K562 (cell line): ENCODE measurements at regions not wholly inside any gene's neighbourhood (a gene's known extent, or its start where the extent isn't known, plus 50 kb on each side); places are given as distances from the start of the nearest gene placed in this dataset.

Experiments used
- ATAC-seq: fragments of 200-7000 bp; cut with Tn5 transposase; 3 replicates; pipeline ENCODE4 v1.9.1; 2020; ENCODE audit warnings: moderate library complexity
- BruUV-seq: library from RNA; stranded (reverse); fragments of 400-500 nt; replicated peaks from 2 replicates; lab custom pipeline; 2021; lab: Mats Ljungman, UMichigan
- CTCF ChIA-PET: fragments of 300-600 bp; formaldehyde crosslinking; extraction: SDS; loops from one replicate; lab custom pipeline; 2021; ENCODE audit warnings: low intra/inter-chr PET ratio; lab: Yijun Ruan, JAX
- POLR2A ChIA-PET: fragments of 300-600, 350-650 bp; sonication (Branson Sonifier 250); formaldehyde crosslinking; extraction: SDS; loops from one replicate; lab custom pipeline; 2021; ENCODE audit warnings: antibody characterized with exemption, inconsistent platforms; lab: Yijun Ruan, JAX
- DNase-seq, 4 experiments: peaks; one replicate each; pipeline versions ENCODE4 v3.0.0 to v3.0.0-alpha.2; 2011 to 2018; ENCODE audit warnings: low spot score in 3 of 4, mixed read lengths in 3 of 4; ENCODE audit errors: extremely low read depth in 1 of 4
- FAIRE-seq: peaks from 2 replicates; lab custom pipeline; 2011; peaks lifted over from hg19 to GRCh38; lab: Jason Lieb, UNC
- H2AFZ ChIP-seq: 2 replicates; pipeline ENCODE4 v1.6.0; 2011; ENCODE audit warnings: low read depth, low read length, control low read depth, inconsistent platforms
- H3K27ac ChIP-seq: fragments of 200-600 bp; 3 replicates; pipeline ENCODE4 v1.8.0; 2011; ENCODE audit warnings: low read depth, mild to moderate bottlenecking, control low read depth, inconsistent platforms, low read length, moderate library complexity, mixed read lengths; ENCODE audit errors: extremely low read depth
- H3K27me3 ChIP-seq, 2 experiments: fragments of 300-600 bp in 1 of 2; 2 replicates in 1 of 2; 3 replicates in 1 of 2; pipeline versions ENCODE4 v1.6.0 to v1.8.0; 2011; ENCODE audit warnings: inconsistent platforms in 2 of 2, low read length in 2 of 2, mild to moderate bottlenecking in 1 of 2, mixed read lengths in 1 of 2, moderate library complexity in 1 of 2; ENCODE audit not compliant: control insufficient read depth in 2 of 2, insufficient read depth in 2 of 2
- H3K36me3 ChIP-seq: fragments of 300-600 bp; 3 replicates; pipeline ENCODE4 v1.8.0; 2011; ENCODE audit warnings: mild to moderate bottlenecking, low read length, inconsistent platforms; ENCODE audit not compliant: control insufficient read depth, insufficient read depth
- H3K4me1 ChIP-seq, 2 experiments: fragments of 200-600 bp in 1 of 2; replicated peaks in 1 of 2; 2 replicates in 1 of 2; 3 replicates in 1 of 2; pipeline versions ENCODE4 v1.5.1 to v1.8.0; 2011; ENCODE audit warnings: inconsistent platforms in 2 of 2, low read length in 2 of 2, mild to moderate bottlenecking in 1 of 2, mixed read lengths in 1 of 2, moderate library complexity in 1 of 2; ENCODE audit not compliant: control insufficient read depth in 2 of 2, insufficient read depth in 2 of 2
- H3K4me2 ChIP-seq: 2 replicates; pipeline ENCODE4 v1.6.1; 2011; ENCODE audit warnings: low read length, control low read depth, inconsistent platforms, mixed read lengths; ENCODE audit not compliant: insufficient read depth
- H3K4me3 ChIP-seq: fragments of 200-600 bp; sonication (generic), shearing (Covaris generic); 2 replicates; pipeline ENCODE4 v1.5.1; 2016; ENCODE audit warnings: control low read depth, inconsistent platforms
- H3K79me2 ChIP-seq: fragments of 200-600 bp; 3 replicates; pipeline ENCODE4 v1.8.0; 2011; ENCODE audit warnings: low read length, inconsistent platforms; ENCODE audit not compliant: control insufficient read depth, insufficient read depth
- H3K9ac ChIP-seq, 2 experiments: 2 replicates each; pipeline versions ENCODE4 v1.6.0 to v1.6.1; 2011; ENCODE audit warnings: low read depth in 2 of 2, low read length in 2 of 2, control low read depth in 1 of 2, inconsistent platforms in 1 of 2, mild to moderate bottlenecking in 1 of 2, mixed read lengths in 1 of 2; ENCODE audit not compliant: insufficient read depth in 1 of 2
- H3K9me1 ChIP-seq: one replicate; pipeline ENCODE4 v1.6.0; 2011; ENCODE audit warnings: inconsistent platforms, mild to moderate bottlenecking, low read length, moderate library complexity; ENCODE audit not compliant: control insufficient read depth, insufficient read depth
- H3K9me3 ChIP-seq: replicated peaks from 2 replicates; pipeline ENCODE4 v1.5.1; 2011; ENCODE audit warnings: low read depth, low read length, inconsistent platforms; ENCODE audit not compliant: control insufficient read depth, insufficient read depth
- H4K20me1 ChIP-seq: replicated peaks from 2 replicates; pipeline ENCODE4 v1.6.1; 2011; ENCODE audit warnings: low read length, inconsistent platforms, mixed read lengths; ENCODE audit not compliant: control insufficient read depth, insufficient read depth
- ARHGAP35 ChIP-seq: fragments of 450-650 bp; IDR thresholded peaks from 2 replicates; pipeline ENCODE4 v1.6.1; 2018; ENCODE audit not compliant: partially characterized antibody
- BRD9 ChIP-seq: fragments of 450-650 bp; IDR thresholded peaks from 2 replicates; pipeline ENCODE4 v1.6.1; 2018; ENCODE audit warnings: low read depth; ENCODE audit not compliant: partially characterized antibody
- EP300 ChIP-seq: IDR thresholded peaks from 2 replicates; pipeline ENCODE4 v1.6.1; 2012; ENCODE audit warnings: low read length, improper control_type of control experiment
- NFIC ChIP-seq: fragments of 450-650 bp; IDR thresholded peaks from 2 replicates; pipeline ENCODE4 v1.6.1; 2017; ENCODE audit warnings: mild to moderate bottlenecking, inconsistent platforms
- RFX5 ChIP-seq: IDR thresholded peaks from 2 replicates; pipeline ENCODE4 v1.6.1; 2011; ENCODE audit warnings: low read depth, mild to moderate bottlenecking, improper control_type of control experiment, low read length
- SETDB1 ChIP-seq: IDR thresholded peaks from one replicate; pipeline ENCODE4 v1.6.1; 2012; ENCODE audit warnings: low read length, control low read depth, inconsistent platforms
- SMARCA4 ChIP-seq: fragments of 450-650 bp; IDR thresholded peaks from 2 replicates; pipeline ENCODE4 v1.6.1; 2016
- TARDBP ChIP-seq: fragments of 450-650 bp; IDR thresholded peaks from 2 replicates; pipeline ENCODE4 v1.6.1; 2016
- THRAP3 ChIP-seq: fragments of 450-650 bp; IDR thresholded peaks from 2 replicates; pipeline ENCODE4 v1.6.1; 2016; ENCODE audit warnings: mild to moderate bottlenecking, inconsistent platforms, borderline replicate concordance
- ZNF165 ChIP-seq: fragments of 250-450 bp; sonication (Bioruptor Pico); IDR thresholded peaks from 2 replicates; pipeline ENCODE4 v1.4.0; 2020; ENCODE audit warnings: borderline replicate concordance
- ZNF507 ChIP-seq: conservative IDR thresholded peaks from 2 replicates; pipeline ENCODE4 v1.6.1; 2017; ENCODE audit warnings: missing genetic modification characterization, missing compliant biosample characterization
- WGBS: fragments of 100-300 bp; shearing (Covaris generic); methylation state at CpG from one replicate; pipeline ENCODE4 v1.1.6; 2016; ENCODE audit warnings: low coverage, mixed read lengths; ENCODE audit not compliant: insufficient coverage; ENCODE audit errors: missing lambda C conversion rate; 5-methylcytosine and 5-hydroxymethylcytosine counted together
- in situ Hi-C: fragments of 300-500 bp; cut with MboI; formaldehyde crosslinking; loops from 4 replicates; pipeline ENCODE4 v1.15.0; 2018; ENCODE audit warnings: inconsistent platforms, mixed read lengths
- intact Hi-C: fragments of 100-400 bp; cut with micrococcal nuclease; formaldehyde crosslinking; loops from 2 replicates; pipeline ENCODE4 v1.14.2; 2022
- TF ChIP-seq, protein P1 (sequence below): sonication (generic); formaldehyde crosslinking; IDR thresholded peaks from 2 replicates; pipeline ENCODE4 v1.8.0; 2022; ENCODE audit warnings: missing genetic modification reagents, mild to moderate bottlenecking, moderate library complexity, borderline replicate concordance
- TF ChIP-seq, protein P2 (sequence below): sonication (generic); formaldehyde crosslinking; IDR thresholded peaks from 2 replicates; pipeline ENCODE4 v1.8.0; 2023; ENCODE audit warnings: mild to moderate bottlenecking, missing genetic modification reagents
- TF ChIP-seq, protein P3 (sequence below): fragments of 450-650 bp; conservative IDR thresholded peaks from 2 replicates; pipeline ENCODE4 v1.6.1; 2016; ENCODE audit warnings: missing genetic modification characterization, low read depth, mild to moderate bottlenecking, missing compliant biosample characterization, moderate library complexity

DNA sequence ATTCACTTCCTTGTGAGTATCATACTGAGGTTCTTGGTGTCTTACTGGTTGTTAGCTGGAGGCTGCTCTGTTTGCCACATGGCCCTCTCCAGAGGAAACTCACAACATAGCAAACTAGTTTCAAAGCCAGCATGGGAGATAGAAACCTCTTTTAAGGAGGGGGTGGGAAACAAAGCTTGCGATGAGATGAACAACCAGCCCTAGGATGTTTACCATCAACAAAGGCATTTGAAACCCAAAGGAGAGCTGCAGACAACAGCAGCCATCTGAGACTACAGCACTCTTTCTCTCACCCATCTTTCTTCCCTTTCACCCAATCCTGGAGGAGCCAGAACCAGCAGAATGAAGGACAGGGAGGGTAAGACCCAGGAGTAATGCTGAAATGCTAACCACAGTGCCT, 182.1 kb downstream of the NEBL start:
- CTCF ChIA-PET = no interaction called here
- POLR2A ChIA-PET = no interaction called here
- intact Hi-C loops (no loop called here), in situ Hi-C loops (no loop called here)
- WGBS = 0% methylated on average over 1 of the region's 1 CpG
- Histone ChIP-seq H3K4me3 (no peak overlapping the region), H2AFZ (no peak overlapping the region), H3K9me3 (no peaks in the 10 kb centered on the region), H3K27ac (no peak overlapping the region), H3K4me1 (no peaks in the 10 kb centered on the region), H3K4me2 (no peak overlapping the region), H3K9ac (no peak overlapping the region), H3K36me3 (no peaks in the 10 kb centered on the region), H3K79me2 (no peaks in the 10 kb centered on the region), H3K9me1 (no peaks in the 10 kb centered on the region), H3K27me3 (no peaks in the 10 kb centered on the region), H4K20me1 (no peaks in the 10 kb centered on the region)
- no peak for TF ChIP-seq RFX5
- TF ChIP-seq TARDBP = no peak
- no peak for TF ChIP-seq SMARCA4
- no peak for TF ChIP-seq THRAP3
- TF ChIP-seq BRD9 = no peak
- TF ChIP-seq EP300 = no peak
- no peak for TF ChIP-seq ZNF165
- TF ChIP-seq, protein P1, sequence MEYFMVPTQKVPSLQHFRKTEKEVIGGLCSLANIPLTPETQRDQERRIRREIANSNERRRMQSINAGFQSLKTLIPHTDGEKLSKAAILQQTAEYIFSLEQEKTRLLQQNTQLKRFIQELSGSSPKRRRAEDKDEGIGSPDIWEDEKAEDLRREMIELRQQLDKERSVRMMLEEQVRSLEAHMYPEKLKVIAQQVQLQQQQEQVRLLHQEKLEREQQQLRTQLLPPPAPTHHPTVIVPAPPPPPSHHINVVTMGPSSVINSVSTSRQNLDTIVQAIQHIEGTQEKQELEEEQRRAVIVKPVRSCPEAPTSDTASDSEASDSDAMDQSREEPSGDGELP (CRISPR knock-in tag) = no peak
- TF ChIP-seq, protein P2, sequence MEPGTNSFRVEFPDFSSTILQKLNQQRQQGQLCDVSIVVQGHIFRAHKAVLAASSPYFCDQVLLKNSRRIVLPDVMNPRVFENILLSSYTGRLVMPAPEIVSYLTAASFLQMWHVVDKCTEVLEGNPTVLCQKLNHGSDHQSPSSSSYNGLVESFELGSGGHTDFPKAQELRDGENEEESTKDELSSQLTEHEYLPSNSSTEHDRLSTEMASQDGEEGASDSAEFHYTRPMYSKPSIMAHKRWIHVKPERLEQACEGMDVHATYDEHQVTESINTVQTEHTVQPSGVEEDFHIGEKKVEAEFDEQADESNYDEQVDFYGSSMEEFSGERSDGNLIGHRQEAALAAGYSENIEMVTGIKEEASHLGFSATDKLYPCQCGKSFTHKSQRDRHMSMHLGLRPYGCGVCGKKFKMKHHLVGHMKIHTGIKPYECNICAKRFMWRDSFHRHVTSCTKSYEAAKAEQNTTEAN = no peak
- TF ChIP-seq, protein P3, sequence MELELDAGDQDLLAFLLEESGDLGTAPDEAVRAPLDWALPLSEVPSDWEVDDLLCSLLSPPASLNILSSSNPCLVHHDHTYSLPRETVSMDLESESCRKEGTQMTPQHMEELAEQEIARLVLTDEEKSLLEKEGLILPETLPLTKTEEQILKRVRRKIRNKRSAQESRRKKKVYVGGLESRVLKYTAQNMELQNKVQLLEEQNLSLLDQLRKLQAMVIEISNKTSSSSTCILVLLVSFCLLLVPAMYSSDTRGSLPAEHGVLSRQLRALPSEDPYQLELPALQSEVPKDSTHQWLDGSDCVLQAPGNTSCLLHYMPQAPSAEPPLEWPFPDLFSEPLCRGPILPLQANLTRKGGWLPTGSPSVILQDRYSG (tag) = no peak
- no peak for TF ChIP-seq SETDB1
- TF ChIP-seq ARHGAP35 = no peak
- no peak for TF ChIP-seq ZNF507 (tag)
- TF ChIP-seq NFIC = no peak
- no TSS peak for BruUV-seq
- FAIRE-seq (no peak), ATAC-seq (no peak), DNase-seq (no peak)
